ENCODE measurements at regions not wholly inside any gene's neighbourhood (a gene's known extent, or its start where the extent isn't known, plus 50 kb on each side); places are given as distances from the start of the nearest gene placed in this dataset.
A peak's percentile ranks its signal among the peaks of the same experiment; 100 is the strongest.

- peak; percentile 18 for DNase-seq (ENCODE audit: low read depth)
Observed at GRCh38 chr13:74794582-74794981, 660.4 kb upstream of the KLF12 start.

DNA sequence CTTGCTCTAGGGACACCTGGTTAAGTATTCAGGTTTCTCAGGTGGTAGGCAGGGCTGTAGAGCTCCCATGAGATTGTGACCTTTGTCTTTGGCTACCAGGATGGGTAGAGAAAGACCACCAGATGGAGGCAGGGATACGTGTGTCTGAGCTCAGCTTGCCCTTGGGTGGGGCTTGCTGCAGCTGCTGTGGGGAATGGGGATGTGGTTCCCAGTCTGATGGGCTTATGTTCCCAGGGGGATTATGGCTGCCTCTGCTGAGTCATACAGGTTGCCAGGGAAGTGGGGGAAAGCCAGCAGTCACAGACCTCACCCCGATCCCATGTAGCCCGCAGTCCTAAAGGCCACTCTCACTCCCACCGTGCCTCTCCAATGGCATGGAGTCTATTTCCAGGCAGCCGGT lies 659.9 kb upstream of the KLF12 start:
- no peak for DNase-seq (ENCODE audit: low read depth)

- DNase-seq (ENCODE audit: low read depth), result no peak
Observed at GRCh38 chr13:74784959-74785358, 650.8 kb upstream of the KLF12 start.

DNA sequence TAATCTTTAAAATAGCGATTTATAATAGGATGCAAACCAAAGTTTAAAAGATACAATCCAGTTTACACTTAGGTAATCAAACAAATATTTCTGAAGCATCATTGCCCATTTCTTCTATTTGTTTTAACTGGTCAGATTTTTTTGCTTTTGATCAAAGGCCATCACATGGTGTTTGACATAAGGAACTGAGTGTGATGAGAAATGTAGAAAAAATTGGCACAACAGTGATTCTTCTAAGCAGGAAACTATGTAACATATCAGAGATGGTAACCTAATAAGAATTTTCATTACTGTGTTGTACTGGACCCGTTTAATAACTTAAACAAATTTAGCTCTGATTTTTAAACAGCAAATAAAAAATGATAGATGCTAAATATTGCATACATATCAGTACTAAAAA lies 644.7 kb upstream of the KLF12 start:
- no peak for DNase-seq (ENCODE audit: low read depth)

- DNase-seq (ENCODE audit: low read depth), result no peak
Observed at GRCh38 chr13:74778087-74778486, 643.9 kb upstream of the KLF12 start.

GRCh38 chr13:74774264-74774663 lies 640.1 kb upstream of the KLF12 start:
- peak; percentile 62 for DNase-seq (ENCODE audit: low read depth)

GRCh38 chr13:74773248-74773647 lies 639.0 kb upstream of the KLF12 start:
- DNase-seq (ENCODE audit: low read depth), result peak; percentile 40

DNA sequence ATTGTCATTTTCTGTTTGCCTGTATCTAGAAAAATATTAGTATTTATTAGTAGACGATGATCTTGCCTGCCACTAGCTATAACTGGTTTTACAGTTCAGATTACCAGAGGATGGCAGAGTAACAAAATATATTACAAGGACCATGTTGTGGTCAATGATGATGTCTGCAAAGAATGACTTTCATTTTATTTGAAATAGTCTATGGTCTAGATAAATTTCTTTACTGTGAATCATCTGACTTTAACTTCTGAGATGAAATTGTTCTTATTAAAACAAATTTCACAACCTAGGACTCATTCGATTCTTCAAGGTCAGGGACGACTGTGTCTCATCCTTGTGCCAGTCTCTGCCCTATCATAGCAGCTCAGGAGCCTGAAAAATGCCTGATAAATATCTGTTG lies 637.8 kb upstream of the KLF12 start:
- peak; percentile 87 for DNase-seq (ENCODE audit: low read depth)

DNA sequence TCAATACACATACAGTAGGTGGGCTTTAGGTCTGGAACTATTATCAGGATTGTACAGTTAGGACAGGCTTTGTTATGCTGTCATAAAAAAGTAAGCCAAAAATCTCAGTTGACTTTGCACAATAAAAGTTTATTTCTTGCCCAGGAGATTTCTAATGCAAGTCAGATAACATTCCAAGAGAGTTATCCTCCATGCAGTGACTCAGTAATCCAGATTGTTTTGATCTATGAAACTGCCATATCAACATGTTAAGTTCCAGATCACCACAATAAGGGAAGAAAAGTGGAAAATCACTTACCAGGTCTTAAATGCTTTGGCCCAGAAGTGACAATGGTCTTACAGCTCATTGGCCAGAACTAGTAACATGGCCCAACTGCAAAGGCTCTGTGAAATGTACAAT lies 636.2 kb upstream of the KLF12 start:
- peak; percentile 93 for DNase-seq (ENCODE audit: low read depth)

DNA sequence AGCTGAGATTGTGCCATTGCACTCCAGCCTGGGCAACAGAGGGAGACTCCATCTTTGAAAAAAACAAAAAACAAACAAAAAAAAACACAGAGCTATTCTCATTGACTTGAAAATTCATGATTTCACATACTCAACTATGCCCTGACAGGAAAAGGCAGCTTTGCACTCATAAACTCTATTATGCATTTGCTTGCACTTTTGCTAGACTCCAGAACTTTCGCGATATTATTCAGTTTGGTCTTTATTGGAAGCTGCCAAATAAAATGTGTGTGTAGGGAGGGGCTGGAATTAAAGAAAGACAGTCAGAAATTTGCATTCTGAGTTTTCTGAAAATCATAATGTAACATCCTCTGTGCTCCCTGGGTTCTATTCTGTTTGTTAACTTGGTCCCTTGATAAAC lies 635.1 kb upstream of the KLF12 start:
- DNase-seq (ENCODE audit: low read depth), result no peak

DNA sequence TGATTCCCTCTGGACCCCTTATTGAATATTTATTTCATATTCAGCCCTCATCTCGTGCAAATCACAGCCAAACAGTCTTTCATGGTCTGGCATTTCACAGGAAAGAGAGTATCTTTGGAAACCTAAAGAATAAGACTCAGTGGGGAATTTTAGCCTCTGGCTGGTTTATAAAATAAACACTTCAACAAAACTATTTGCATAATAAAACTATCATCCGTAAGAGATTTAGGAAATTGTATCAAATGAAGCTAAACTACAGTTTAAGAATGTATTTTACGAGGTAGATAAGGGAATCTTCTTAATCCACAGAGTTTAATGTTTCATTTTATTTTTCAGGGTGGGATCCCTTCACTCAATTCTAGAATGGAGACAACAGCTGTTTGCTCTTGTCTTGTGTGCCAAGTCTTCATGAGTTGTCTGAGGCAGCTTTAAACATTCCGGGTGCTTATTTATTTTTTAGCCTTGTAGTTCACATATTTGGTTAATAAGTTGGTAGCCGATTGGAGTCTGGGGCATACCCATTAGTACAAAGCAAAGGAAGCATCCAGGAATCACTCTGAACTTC lies 634.4 kb upstream of the KLF12 start:
- peak; percentile 65 for DNase-seq (ENCODE audit: low read depth)

- peak; percentile 73 for DNase-seq (ENCODE audit: low read depth)
Observed at GRCh38 chr13:74767050-74767449, 632.8 kb upstream of the KLF12 start.

GRCh38 chr13:74765955-74766354 lies 631.8 kb upstream of the KLF12 start:
- DNase-seq (ENCODE audit: low read depth), result no peak

- DNase-seq (ENCODE audit: low read depth), result peak; percentile 33
Observed at GRCh38 chr13:74761801-74762757, 627.9 kb upstream of the KLF12 start.

DNA sequence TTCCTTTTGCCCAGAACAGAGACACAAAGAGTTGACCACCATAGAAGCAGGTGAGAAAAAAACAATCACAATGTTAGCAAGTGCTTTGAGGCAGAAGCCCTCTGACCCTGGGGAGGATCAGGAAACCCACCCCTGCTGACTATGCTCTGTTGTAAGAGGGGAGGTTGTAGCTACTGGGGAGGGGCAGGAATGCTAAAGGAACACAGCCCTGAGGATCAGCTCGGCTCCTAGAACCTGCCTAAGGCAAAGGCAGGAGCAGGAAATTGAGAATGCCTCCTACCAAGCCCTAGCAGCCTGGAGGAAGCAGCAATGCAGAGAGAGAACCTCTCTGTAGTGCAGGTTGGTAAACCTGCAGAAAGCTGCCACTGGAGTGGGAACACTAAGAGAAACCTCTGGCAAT lies 624.0 kb upstream of the KLF12 start:
- DNase-seq (ENCODE audit: low read depth), result no peak

GRCh38 chr13:74755065-74755464 lies 620.9 kb upstream of the KLF12 start:
- DNase-seq (ENCODE audit: low read depth), result no peak

DNA sequence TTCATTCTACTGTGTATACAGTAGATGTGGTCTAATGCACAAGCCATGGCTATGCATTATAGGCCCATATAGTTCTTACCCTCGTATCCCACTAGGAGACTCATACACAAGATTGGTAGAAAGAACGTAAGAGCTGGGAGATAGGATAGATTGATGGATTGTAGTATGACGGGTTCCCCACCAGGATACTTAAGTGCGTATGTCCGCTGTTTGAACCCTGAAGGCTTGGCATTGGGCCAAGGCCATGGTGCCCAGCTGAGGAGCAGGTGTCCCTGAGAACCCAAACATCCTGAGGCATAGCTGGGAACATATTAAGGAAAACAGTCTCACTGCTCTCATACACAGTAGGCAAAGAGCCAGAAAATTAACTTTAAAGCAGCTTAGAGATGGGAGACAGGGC lies 617.5 kb upstream of the KLF12 start:
- DNase-seq (ENCODE audit: low read depth), result no peak

DNA sequence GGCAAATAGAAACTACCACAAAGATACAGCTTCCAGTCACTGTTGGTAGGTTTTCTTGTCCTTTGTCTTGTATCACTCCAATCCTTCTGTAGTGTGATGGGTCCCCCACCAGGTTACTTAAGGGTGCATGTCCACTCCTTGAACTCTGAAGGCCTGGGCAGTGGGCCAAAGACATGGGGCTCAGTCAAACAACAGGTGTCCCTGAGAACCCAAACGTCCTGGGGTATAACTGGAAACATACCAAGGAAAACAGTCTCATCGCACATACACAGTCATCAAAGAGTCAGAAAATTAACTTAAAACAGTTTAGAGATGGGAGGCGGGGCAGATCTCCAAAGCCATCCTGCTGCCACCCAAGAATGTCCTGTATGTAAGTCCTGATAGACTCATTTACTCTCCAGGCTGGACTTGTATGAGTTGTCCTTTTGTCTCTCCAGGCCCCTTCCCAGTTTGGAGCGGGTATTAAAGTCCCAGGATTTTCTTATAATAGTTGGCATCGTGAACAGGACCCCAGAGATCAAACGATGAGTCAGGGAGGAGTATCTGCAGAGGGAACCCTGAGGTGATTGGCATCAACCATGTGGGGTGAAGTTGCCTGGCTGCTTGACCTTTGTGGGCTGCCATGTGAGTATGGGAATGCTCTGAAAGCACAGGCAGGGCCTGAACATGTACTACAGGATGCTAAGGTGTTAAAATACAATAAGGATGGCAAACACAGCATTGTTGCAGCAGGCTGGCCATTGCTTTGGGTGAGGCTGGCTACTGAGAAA lies 613.2 kb upstream of the KLF12 start:
- no peak for DNase-seq (ENCODE audit: low read depth)

- DNase-seq (ENCODE audit: low read depth), result no peak
Observed at GRCh38 chr13:74743992-74744391, 609.8 kb upstream of the KLF12 start.

- DNase-seq (ENCODE audit: low read depth), result no peak
Observed at GRCh38 chr13:74741732-74742131, 607.5 kb upstream of the KLF12 start.

GRCh38 chr13:74732736-74733385 lies 598.7 kb upstream of the KLF12 start:
- DNase-seq (ENCODE audit: low read depth), result peak; percentile 2

- no peak for DNase-seq (ENCODE audit: low read depth)
Observed at GRCh38 chr13:74731731-74732130, 597.5 kb upstream of the KLF12 start.

All from EH (cell line).